ENCODE measurements at regions not wholly inside any gene's neighbourhood (a gene's known extent, or its start where the extent isn't known, plus 50 kb on each side); places are given as distances from the start of the nearest gene placed in this dataset.

- in situ Hi-C loops (cut with MboI; ENCODE audit: low sequenced_read_pairs) = no loop called here
Observed at GRCh38 chr12:107339932-107340331, 246.6 kb upstream of the CRY1 start.

DNA sequence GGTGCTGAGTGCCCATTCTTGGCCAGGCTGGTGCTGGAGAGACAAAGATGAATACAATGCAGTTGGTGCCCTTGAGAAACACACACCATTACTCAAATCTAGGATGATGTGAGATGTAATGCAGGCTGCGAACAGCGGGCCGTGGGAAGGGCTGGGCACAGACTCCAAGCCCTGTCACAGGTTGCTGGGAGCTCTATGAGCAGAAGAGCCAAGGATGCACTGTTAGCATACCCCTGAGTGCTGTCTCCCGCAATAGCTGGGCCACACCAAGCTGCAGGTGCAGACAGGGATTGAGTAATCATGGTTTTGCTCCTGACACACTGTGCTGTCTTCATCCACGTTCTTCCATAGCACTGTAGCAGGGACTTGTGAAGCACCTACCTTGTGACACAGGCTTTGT, 247.5 kb upstream of the CRY1 start:
- in situ Hi-C loops (cut with MboI; ENCODE audit: low sequenced_read_pairs) = no loop called here

- in situ Hi-C loops (cut with MboI; ENCODE audit: low sequenced_read_pairs) = no loop called here
Observed at GRCh38 chr12:107344035-107344808, 250.9 kb upstream of the CRY1 start.

GRCh38 chr12:107347261-107347660, 253.9 kb upstream of the CRY1 start:
- in situ Hi-C loops (cut with MboI; ENCODE audit: low sequenced_read_pairs) = no loop called here

DNA sequence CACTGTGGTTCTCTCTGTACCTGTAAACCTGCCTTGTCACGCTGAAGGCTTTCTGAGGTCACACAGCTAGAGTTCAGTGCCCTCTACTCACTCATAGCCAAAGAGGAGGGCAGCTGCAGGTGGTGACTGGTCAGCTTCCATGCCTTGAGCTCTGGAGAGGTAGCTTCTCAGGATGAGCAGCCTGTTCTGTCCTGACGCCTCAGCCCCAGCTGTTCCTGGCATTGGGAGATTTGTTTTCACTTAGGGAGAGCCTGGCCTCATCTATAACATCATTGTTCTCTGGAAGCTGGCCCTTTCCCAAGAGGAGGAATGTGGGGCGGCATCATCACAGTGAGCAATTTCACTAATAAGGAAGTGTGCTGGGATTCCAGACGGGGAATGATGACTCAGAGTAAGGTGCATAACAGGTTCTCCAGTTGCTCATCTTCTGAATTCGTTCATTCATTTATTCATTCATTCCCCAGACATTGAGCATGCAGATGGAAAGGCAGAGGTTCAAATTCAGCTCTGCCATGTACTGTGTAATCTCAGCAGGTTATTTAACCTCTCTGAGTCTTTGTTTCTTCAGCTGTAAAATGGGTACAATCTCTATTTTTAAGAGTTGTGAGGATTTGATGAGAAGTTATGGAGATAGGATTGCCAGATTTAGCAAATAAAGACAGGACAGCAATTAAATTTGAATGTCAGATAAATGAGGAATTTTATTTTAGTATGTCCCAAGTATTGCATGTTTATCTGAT, 255.8 kb upstream of the CRY1 start:
- in situ Hi-C loops (cut with MboI; ENCODE audit: low sequenced_read_pairs) = no loop called here

DNA sequence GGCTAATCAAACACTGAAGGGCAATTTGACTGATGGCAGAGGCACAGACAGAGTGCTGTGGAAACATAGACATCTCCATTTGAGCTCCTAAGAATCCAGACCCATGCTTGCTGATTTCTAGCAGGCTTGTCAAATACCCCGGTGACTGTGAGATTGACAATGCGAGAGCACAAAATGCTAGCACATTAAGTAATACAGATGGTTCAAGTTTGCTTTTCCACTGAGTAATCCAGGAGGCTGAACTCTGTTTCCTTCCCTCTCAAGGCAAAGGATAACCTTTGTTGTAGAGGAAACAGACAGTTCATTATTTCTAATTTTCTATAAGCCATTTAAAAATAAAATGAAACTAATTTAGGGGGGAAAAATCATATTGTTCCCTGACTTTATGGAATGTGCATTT, 256.5 kb upstream of the CRY1 start:
- in situ Hi-C loops (cut with MboI; ENCODE audit: low sequenced_read_pairs) = no loop called here

- in situ Hi-C loops (cut with MboI; ENCODE audit: low sequenced_read_pairs) = no loop called here
Observed at GRCh38 chr12:107351109-107351508, 257.8 kb upstream of the CRY1 start.

DNA sequence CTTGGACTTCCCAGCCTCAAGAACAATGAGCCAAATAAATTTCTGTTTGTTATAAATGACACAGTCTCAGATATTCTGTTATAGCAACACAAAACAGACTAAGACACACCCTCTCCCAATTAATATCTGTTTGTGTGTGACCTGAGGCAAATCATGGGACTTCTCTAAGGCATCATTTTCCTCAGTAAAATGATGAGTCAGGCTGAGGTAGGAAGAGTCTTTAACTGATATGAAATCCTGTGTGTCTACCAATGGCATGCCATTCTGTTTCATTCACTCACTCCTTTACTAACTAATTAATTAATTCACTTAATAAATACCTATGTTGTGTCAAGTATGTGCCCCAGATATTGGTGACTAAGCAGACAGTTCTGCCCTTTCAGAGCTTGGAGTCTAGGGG, 258.4 kb upstream of the CRY1 start:
- in situ Hi-C loops (cut with MboI; ENCODE audit: low sequenced_read_pairs) = no loop called here

- in situ Hi-C loops (cut with MboI; ENCODE audit: low sequenced_read_pairs) = no loop called here
Observed at GRCh38 chr12:107352347-107353081, 259.2 kb upstream of the CRY1 start.

- in situ Hi-C loops (cut with MboI; ENCODE audit: low sequenced_read_pairs) = no loop called here
Observed at GRCh38 chr12:107353312-107353711, 260.0 kb upstream of the CRY1 start.

DNA sequence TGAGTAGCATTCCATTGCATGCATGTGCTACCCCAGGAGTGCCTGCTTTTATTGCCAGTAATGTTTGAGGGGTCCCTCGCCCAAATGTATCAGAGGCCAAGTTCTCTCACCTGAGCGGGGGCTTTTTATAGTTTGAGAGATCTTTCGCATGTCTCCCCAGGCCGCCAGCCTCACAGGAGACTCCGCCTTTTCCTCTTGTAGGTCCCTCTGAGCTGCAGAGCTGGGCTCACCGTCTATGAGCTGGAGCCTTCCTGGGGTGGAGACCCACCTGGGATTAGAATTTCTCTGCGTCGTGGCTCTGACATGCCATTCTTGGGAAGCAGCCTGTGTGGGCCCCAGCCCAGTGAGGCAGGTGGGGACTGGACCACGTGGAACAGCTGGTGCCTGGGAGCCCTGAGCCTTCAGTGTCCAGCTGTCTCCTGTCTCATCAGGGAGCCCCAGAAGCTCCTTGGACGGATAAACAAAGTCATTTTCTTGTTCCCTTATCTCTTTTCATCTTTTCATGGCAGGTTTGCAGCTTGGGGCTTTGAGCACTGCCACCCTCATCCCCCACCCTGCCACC, 261.7 kb upstream of the CRY1 start:
- in situ Hi-C loops (cut with MboI; ENCODE audit: low sequenced_read_pairs) = no loop called here

DNA sequence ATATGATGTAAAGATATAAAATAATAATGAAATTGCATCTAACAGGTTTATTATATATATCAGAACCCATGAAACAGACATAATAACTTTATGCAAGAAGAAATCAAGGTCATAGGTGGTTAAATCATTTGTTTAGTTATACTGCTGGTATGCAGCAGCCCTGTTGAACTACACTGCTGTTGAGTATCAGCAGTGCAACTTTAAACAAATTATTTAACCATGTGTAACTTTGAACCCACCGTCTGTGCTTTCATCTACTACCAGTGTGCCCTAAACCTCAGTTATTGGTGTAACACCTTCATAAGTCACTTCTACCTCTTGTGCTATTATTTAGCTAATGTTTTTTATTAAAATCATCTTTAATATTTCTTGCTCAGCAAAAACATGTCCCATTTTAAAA, 262.3 kb upstream of the CRY1 start:
- in situ Hi-C loops (cut with MboI; ENCODE audit: low sequenced_read_pairs) = no loop called here

GRCh38 chr12:107356266-107356936, 263.1 kb upstream of the CRY1 start:
- in situ Hi-C loops (cut with MboI; ENCODE audit: low sequenced_read_pairs) = no loop called here

- in situ Hi-C loops (cut with MboI; ENCODE audit: low sequenced_read_pairs) = no loop called here
Observed at GRCh38 chr12:107356937-107357295, 263.6 kb upstream of the CRY1 start.

DNA sequence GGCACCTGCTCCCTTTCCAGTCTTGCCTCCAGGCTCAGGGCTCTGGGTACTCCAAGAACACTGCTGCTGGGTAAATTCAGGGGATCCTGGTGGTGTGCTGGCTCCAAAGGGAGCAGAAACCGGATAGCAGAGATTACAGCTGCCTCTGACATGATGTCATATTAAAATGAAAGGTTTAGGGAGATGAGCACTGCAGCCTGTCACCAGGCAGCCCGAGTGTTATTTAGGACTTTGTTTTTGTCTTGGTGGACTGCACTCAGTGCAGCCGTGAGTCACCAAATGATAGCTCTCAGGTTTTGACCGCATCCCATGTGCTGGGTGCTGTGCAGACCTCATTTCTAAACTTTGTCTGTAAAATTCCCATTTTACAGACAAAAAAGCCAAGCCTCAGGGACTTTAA, 266.0 kb upstream of the CRY1 start:
- in situ Hi-C loops (cut with MboI; ENCODE audit: low sequenced_read_pairs) = no loop called here

GRCh38 chr12:107360033-107360432, 266.7 kb upstream of the CRY1 start:
- in situ Hi-C loops (cut with MboI; ENCODE audit: low sequenced_read_pairs) = no loop called here

GRCh38 chr12:107360482-107360881, 267.1 kb upstream of the CRY1 start:
- in situ Hi-C loops (cut with MboI; ENCODE audit: low sequenced_read_pairs) = no loop called here

GRCh38 chr12:107361970-107362369, 268.6 kb upstream of the CRY1 start:
- in situ Hi-C loops (cut with MboI; ENCODE audit: low sequenced_read_pairs) = no loop called here

- in situ Hi-C loops (cut with MboI; ENCODE audit: low sequenced_read_pairs) = no loop called here
Observed at GRCh38 chr12:107362960-107363359, 269.6 kb upstream of the CRY1 start.

- in situ Hi-C loops (cut with MboI; ENCODE audit: low sequenced_read_pairs) = no loop called here
Observed at GRCh38 chr12:107364875-107365518, 271.6 kb upstream of the CRY1 start.

- in situ Hi-C loops (cut with MboI; ENCODE audit: low sequenced_read_pairs) = no loop called here
Observed at GRCh38 chr12:107365703-107366102, 272.4 kb upstream of the CRY1 start.
